Keratinocyte (primary cell): ENCODE measurements at regions not wholly inside any gene's neighbourhood (a gene's known extent, or its start where the extent isn't known, plus 50 kb on each side); places are given as distances from the start of the nearest gene placed in this dataset.

Experiments
- DNase-seq: peaks from one replicate; pipeline ENCODE4 v3.0.0-alpha.2; 2011; ENCODE audit warnings: low read depth, missing footprints, low spot score
- FAIRE-seq: peaks from 2 replicates; lab custom pipeline; 2011; peaks lifted over from hg19 to GRCh38; lab: Jason Lieb, UNC
- H2AFZ ChIP-seq: 2 replicates; pipeline ENCODE4 v1.6.0; 2012; ENCODE audit warnings: low read length, control low read depth, inconsistent platforms; ENCODE audit not compliant: control insufficient read depth
- H3K27ac ChIP-seq: 2 replicates; pipeline ENCODE4 v1.5.1; 2011; ENCODE audit warnings: low read length; ENCODE audit not compliant: control insufficient read depth, insufficient read depth
- H3K27me3 ChIP-seq: 3 replicates; pipeline ENCODE4 v1.6.0; 2011; ENCODE audit warnings: low read length; ENCODE audit not compliant: control insufficient read depth, insufficient read depth; ENCODE audit errors: extremely low read depth
- H3K36me3 ChIP-seq, 2 experiments: 2 replicates in 1 of 2; 3 replicates in 1 of 2; pipeline ENCODE4 v1.5.1; 2011; ENCODE audit warnings: low read length in 2 of 2, mild to moderate bottlenecking in 1 of 2; ENCODE audit not compliant: control insufficient read depth in 2 of 2, insufficient read depth in 2 of 2; ENCODE audit errors: extremely low read depth in 1 of 2
- H3K4me1 ChIP-seq: 3 replicates; pipeline ENCODE4 v1.5.1; 2011; ENCODE audit warnings: low read length; ENCODE audit not compliant: control insufficient read depth, insufficient read depth; ENCODE audit errors: extremely low read depth
- H3K4me2 ChIP-seq: 3 replicates; pipeline ENCODE4 v1.6.0; 2011; ENCODE audit warnings: low read depth, low read length; ENCODE audit not compliant: control insufficient read depth, insufficient read depth; ENCODE audit errors: extremely low read depth
- H3K4me3 ChIP-seq, 3 experiments: fragments of 200-600 bp in 1 of 3; sonication (generic) in 1 of 3; 2 replicates in 2 of 3; 3 replicates in 1 of 3; pipeline ENCODE4 v1.5.1; 2011 to 2016; ENCODE audit warnings: low read length in 3 of 3, mild to moderate bottlenecking in 3 of 3, control low read depth in 2 of 3, inconsistent platforms in 1 of 3, low read depth in 1 of 3, mixed read lengths in 1 of 3, mixed run types in 1 of 3, moderate library complexity in 1 of 3; ENCODE audit not compliant: control insufficient read depth in 2 of 3, insufficient read depth in 2 of 3; ENCODE audit errors: extremely low read depth in 1 of 3
- H3K79me2 ChIP-seq: 2 replicates; pipeline ENCODE4 v1.6.0; 2012; ENCODE audit warnings: low read length; ENCODE audit not compliant: control insufficient read depth, insufficient read depth
- H3K9ac ChIP-seq: 3 replicates; pipeline ENCODE4 v1.6.0; 2011; ENCODE audit warnings: low read length; ENCODE audit not compliant: control insufficient read depth, insufficient read depth; ENCODE audit errors: extremely low read depth
- H3K9me1 ChIP-seq: 3 replicates; pipeline ENCODE4 v1.6.0; 2011; ENCODE audit warnings: low read length; ENCODE audit not compliant: control insufficient read depth, insufficient read depth; ENCODE audit errors: extremely low read depth
- H3K9me3 ChIP-seq: 2 replicates; pipeline ENCODE4 v1.5.1; 2012; ENCODE audit warnings: low read depth, low read length; ENCODE audit not compliant: control insufficient read depth
- H4K20me1 ChIP-seq: 3 replicates; pipeline ENCODE4 v1.6.0; 2011; ENCODE audit warnings: low read length; ENCODE audit not compliant: control insufficient read depth, insufficient read depth; ENCODE audit errors: extremely low read depth
- EZH2 ChIP-seq: IDR thresholded peaks from one replicate; pipeline ENCODE4 v1.6.1; 2012; ENCODE audit warnings: inconsistent platforms, mild to moderate bottlenecking, low read length, moderate library complexity
- dilution Hi-C: fragments of 300-500 bp; cut with MboI; formaldehyde crosslinking; loops from one replicate; pipeline ENCODE4 v1.7.0; 2020; ENCODE audit warnings: low sequenced_read_pairs; ENCODE audit not compliant: extremely low pct_ligation_motif_present
- TF ChIP-seq, protein P1 (sequence below), 3 experiments: IDR thresholded peaks in 1 of 3; conservative IDR thresholded peaks in 1 of 3; optimal IDR thresholded peaks in 1 of 3; 2 replicates in 2 of 3; 3 replicates in 1 of 3; pipeline versions ENCODE3 to v1.5.1; 2011; ENCODE audit warnings: low read length in 3 of 3, mild to moderate bottlenecking in 3 of 3, moderate library complexity in 2 of 3, control low read depth in 1 of 3, inconsistent platforms in 1 of 3; ENCODE audit not compliant: insufficient read depth in 2 of 3; ENCODE audit errors: extremely low read depth in 1 of 3

DNA sequence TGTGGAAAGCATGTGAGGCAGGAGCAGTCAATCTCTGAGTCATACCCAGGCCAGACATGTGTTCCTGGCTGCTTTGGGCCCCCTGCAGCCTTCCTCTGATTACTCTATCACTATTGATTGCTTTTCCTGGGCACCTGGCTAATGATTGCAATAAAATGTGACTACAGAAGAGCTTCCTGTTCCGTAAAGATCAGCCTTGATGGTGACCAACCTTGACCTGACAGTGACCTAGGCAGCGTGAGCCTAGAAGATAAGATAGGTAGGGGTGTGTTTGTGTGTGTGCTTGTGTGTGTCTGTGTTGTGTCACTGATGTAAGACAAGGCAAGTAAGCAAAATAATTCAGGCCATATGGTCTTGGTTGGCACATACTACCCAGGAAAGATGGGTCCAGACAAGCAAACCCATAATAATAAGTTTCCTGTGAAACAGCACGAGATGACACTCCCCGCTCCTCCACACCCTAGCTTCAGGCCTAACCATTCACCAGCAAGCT lies 367.7 kb upstream of the CDH11 start:
- DNase-seq (no peak), FAIRE-seq (peak; percentile 86)
- H3K9me3 ChIP-seq, result no peaks in the 10 kb centered on the region
- no peaks in the 10 kb centered on the region for H3K27me3 ChIP-seq
- no peaks in the 10 kb centered on the region for H3K79me2 ChIP-seq
- H4K20me1 ChIP-seq, result no peaks in the 10 kb centered on the region
- H3K9me1 ChIP-seq, result no peaks in the 10 kb centered on the region
- TF ChIP-seq EZH2, result no peak
- TF ChIP-seq, protein P1, sequence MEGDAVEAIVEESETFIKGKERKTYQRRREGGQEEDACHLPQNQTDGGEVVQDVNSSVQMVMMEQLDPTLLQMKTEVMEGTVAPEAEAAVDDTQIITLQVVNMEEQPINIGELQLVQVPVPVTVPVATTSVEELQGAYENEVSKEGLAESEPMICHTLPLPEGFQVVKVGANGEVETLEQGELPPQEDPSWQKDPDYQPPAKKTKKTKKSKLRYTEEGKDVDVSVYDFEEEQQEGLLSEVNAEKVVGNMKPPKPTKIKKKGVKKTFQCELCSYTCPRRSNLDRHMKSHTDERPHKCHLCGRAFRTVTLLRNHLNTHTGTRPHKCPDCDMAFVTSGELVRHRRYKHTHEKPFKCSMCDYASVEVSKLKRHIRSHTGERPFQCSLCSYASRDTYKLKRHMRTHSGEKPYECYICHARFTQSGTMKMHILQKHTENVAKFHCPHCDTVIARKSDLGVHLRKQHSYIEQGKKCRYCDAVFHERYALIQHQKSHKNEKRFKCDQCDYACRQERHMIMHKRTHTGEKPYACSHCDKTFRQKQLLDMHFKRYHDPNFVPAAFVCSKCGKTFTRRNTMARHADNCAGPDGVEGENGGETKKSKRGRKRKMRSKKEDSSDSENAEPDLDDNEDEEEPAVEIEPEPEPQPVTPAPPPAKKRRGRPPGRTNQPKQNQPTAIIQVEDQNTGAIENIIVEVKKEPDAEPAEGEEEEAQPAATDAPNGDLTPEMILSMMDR (optimal IDR thresholded peaks at IDR 0.05 in 1 of 3, IDR thresholded peaks at IDR 0.05 in 1 of 3, conservative IDR thresholded peaks at IDR 0.05 in 1 of 3; ENCODE audit: extremely low read depth in 1 of 3, insufficient read depth in 2 of 3, low read length in 3 of 3), result no peak
- H3K4me2 ChIP-seq, result peak overlapping the region; percentile 1
- no peak overlapping the region for H3K9ac ChIP-seq
- no peak overlapping the region for H3K4me3 ChIP-seq
- H3K4me1 ChIP-seq, result peaks cover 11% of the 10 kb centered on the region
- H3K27ac ChIP-seq, result no peak overlapping the region
- no peaks in the 10 kb centered on the region for H3K36me3 ChIP-seq
- peak overlapping the region; percentile 8 for H2AFZ ChIP-seq
- dilution Hi-C loops, result no loop called here

DNA sequence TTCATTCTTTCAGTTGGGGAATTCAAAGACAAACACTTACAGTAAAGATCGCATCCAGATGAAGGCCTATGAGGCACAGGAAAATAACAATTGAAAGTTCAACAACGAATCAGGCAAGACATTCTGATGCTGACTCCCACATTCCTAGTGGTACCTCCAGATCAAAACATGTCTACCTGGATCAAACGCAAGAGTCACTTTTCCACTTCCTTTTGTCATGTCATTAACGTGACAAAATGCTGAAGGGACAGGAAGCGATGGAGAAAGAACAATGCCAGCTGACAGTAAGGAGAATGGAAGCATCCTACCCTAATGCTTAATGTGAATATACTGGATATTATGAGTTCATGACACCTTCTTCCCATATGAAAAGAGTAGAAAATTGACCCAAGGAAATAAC lies 365.4 kb upstream of the CDH11 start:
- Histone ChIP-seq H3K4me1 (peaks cover 11% of the 10 kb centered on the region), H3K9me1 (no peaks in the 10 kb centered on the region), H3K9ac (no peak overlapping the region), H3K36me3 (no peaks in the 10 kb centered on the region), H3K9me3 (no peaks in the 10 kb centered on the region), H3K79me2 (no peaks in the 10 kb centered on the region), H3K27ac (no peak overlapping the region), H3K4me2 (no peak overlapping the region), H3K27me3 (no peaks in the 10 kb centered on the region), H3K4me3 (no peak overlapping the region), H2AFZ (no peak overlapping the region), H4K20me1 (no peaks in the 10 kb centered on the region)
- TF ChIP-seq EZH2, result no peak
- TF ChIP-seq, protein P1 (optimal IDR thresholded peaks at IDR 0.05 in 1 of 3, IDR thresholded peaks at IDR 0.05 in 1 of 3, conservative IDR thresholded peaks at IDR 0.05 in 1 of 3; ENCODE audit: extremely low read depth in 1 of 3, insufficient read depth in 2 of 3, low read length in 3 of 3), result no peak
- dilution Hi-C loops, result no loop called here
- FAIRE-seq (no peak), DNase-seq (no peak)
